K562 (cell line): ENCODE measurements at regions not wholly inside any gene's neighbourhood (a gene's known extent, or its start where the extent isn't known, plus 50 kb on each side); places are given as distances from the start of the nearest gene placed in this dataset.

Source experiments
- ATAC-seq: fragments of 200-7000 bp; cut with Tn5 transposase; 3 replicates; pipeline ENCODE4 v1.9.1; 2020; ENCODE audit warnings: moderate library complexity
- BruUV-seq: library from RNA; stranded (reverse); fragments of 400-500 nt; replicated peaks from 2 replicates; lab custom pipeline; 2021; lab: Mats Ljungman, UMichigan
- CTCF ChIA-PET: fragments of 300-600 bp; formaldehyde crosslinking; extraction: SDS; loops from one replicate; lab custom pipeline; 2021; ENCODE audit warnings: low intra/inter-chr PET ratio; lab: Yijun Ruan, JAX
- POLR2A ChIA-PET: fragments of 300-600, 350-650 bp; sonication (Branson Sonifier 250); formaldehyde crosslinking; extraction: SDS; loops from one replicate; lab custom pipeline; 2021; ENCODE audit warnings: antibody characterized with exemption, inconsistent platforms; lab: Yijun Ruan, JAX
- DNase-seq, 4 experiments: peaks; one replicate each; pipeline versions ENCODE4 v3.0.0 to v3.0.0-alpha.2; 2011 to 2018; ENCODE audit warnings: low spot score in 3 of 4, mixed read lengths in 3 of 4; ENCODE audit errors: extremely low read depth in 1 of 4
- FAIRE-seq: peaks from 2 replicates; lab custom pipeline; 2011; peaks lifted over from hg19 to GRCh38; lab: Jason Lieb, UNC
- H2AFZ ChIP-seq: 2 replicates; pipeline ENCODE4 v1.6.0; 2011; ENCODE audit warnings: low read depth, low read length, control low read depth, inconsistent platforms
- H3K27ac ChIP-seq: fragments of 200-600 bp; 3 replicates; pipeline ENCODE4 v1.8.0; 2011; ENCODE audit warnings: low read depth, mild to moderate bottlenecking, control low read depth, inconsistent platforms, low read length, moderate library complexity, mixed read lengths; ENCODE audit errors: extremely low read depth
- H3K27me3 ChIP-seq, 2 experiments: fragments of 300-600 bp in 1 of 2; 2 replicates in 1 of 2; 3 replicates in 1 of 2; pipeline versions ENCODE4 v1.6.0 to v1.8.0; 2011; ENCODE audit warnings: inconsistent platforms in 2 of 2, low read length in 2 of 2, mild to moderate bottlenecking in 1 of 2, mixed read lengths in 1 of 2, moderate library complexity in 1 of 2; ENCODE audit not compliant: control insufficient read depth in 2 of 2, insufficient read depth in 2 of 2
- H3K36me3 ChIP-seq: fragments of 300-600 bp; 3 replicates; pipeline ENCODE4 v1.8.0; 2011; ENCODE audit warnings: mild to moderate bottlenecking, low read length, inconsistent platforms; ENCODE audit not compliant: control insufficient read depth, insufficient read depth
- H3K4me1 ChIP-seq, 2 experiments: fragments of 200-600 bp in 1 of 2; replicated peaks in 1 of 2; 2 replicates in 1 of 2; 3 replicates in 1 of 2; pipeline versions ENCODE4 v1.5.1 to v1.8.0; 2011; ENCODE audit warnings: inconsistent platforms in 2 of 2, low read length in 2 of 2, mild to moderate bottlenecking in 1 of 2, mixed read lengths in 1 of 2, moderate library complexity in 1 of 2; ENCODE audit not compliant: control insufficient read depth in 2 of 2, insufficient read depth in 2 of 2
- H3K4me2 ChIP-seq: 2 replicates; pipeline ENCODE4 v1.6.1; 2011; ENCODE audit warnings: low read length, control low read depth, inconsistent platforms, mixed read lengths; ENCODE audit not compliant: insufficient read depth
- H3K4me3 ChIP-seq: fragments of 200-600 bp; sonication (generic), shearing (Covaris generic); 2 replicates; pipeline ENCODE4 v1.5.1; 2016; ENCODE audit warnings: control low read depth, inconsistent platforms
- H3K79me2 ChIP-seq: fragments of 200-600 bp; 3 replicates; pipeline ENCODE4 v1.8.0; 2011; ENCODE audit warnings: low read length, inconsistent platforms; ENCODE audit not compliant: control insufficient read depth, insufficient read depth
- H3K9ac ChIP-seq, 2 experiments: 2 replicates each; pipeline versions ENCODE4 v1.6.0 to v1.6.1; 2011; ENCODE audit warnings: low read depth in 2 of 2, low read length in 2 of 2, control low read depth in 1 of 2, inconsistent platforms in 1 of 2, mild to moderate bottlenecking in 1 of 2, mixed read lengths in 1 of 2; ENCODE audit not compliant: insufficient read depth in 1 of 2
- H3K9me1 ChIP-seq: one replicate; pipeline ENCODE4 v1.6.0; 2011; ENCODE audit warnings: inconsistent platforms, mild to moderate bottlenecking, low read length, moderate library complexity; ENCODE audit not compliant: control insufficient read depth, insufficient read depth
- H3K9me3 ChIP-seq: replicated peaks from 2 replicates; pipeline ENCODE4 v1.5.1; 2011; ENCODE audit warnings: low read depth, low read length, inconsistent platforms; ENCODE audit not compliant: control insufficient read depth, insufficient read depth
- H4K20me1 ChIP-seq: replicated peaks from 2 replicates; pipeline ENCODE4 v1.6.1; 2011; ENCODE audit warnings: low read length, inconsistent platforms, mixed read lengths; ENCODE audit not compliant: control insufficient read depth, insufficient read depth
- ARNT ChIP-seq, 2 experiments: fragments of 450-650 bp; IDR thresholded peaks; 2 replicates each; pipeline ENCODE4 v1.6.1; 2016; ENCODE audit warnings: mild to moderate bottlenecking in 1 of 2
- CREBBP ChIP-seq: IDR thresholded peaks from one replicate; pipeline ENCODE4 v1.6.1; 2012; ENCODE audit warnings: low read depth, mild to moderate bottlenecking, control low read depth, inconsistent platforms, low read length
- ESRRB ChIP-seq: fragments of 250-450 bp; sonication (Bioruptor Pico); IDR thresholded peaks from 2 replicates; pipeline ENCODE4 v1.5.0; 2020; ENCODE audit warnings: mild to moderate bottlenecking, moderate library complexity, borderline replicate concordance
- LCOR ChIP-seq: sonication (generic); formaldehyde crosslinking; IDR thresholded peaks from 2 replicates; pipeline ENCODE4 v1.8.0; 2022; ENCODE audit warnings: mild to moderate bottlenecking, missing genetic modification reagents
- NEUROD1 ChIP-seq: fragments of 150-350 bp; IDR thresholded peaks from 2 replicates; pipeline ENCODE4 v1.6.1; 2014; ENCODE audit warnings: borderline replicate concordance, low read length, low read depth; ENCODE audit not compliant: partially characterized antibody
- NR4A1 ChIP-seq, 2 experiments: fragments of 250-450 bp in 1 of 2; fragments of 450-650 bp in 1 of 2; sonication (Bioruptor Pico) in 1 of 2; IDR thresholded peaks; 2 replicates each; pipeline versions ENCODE4 v1.4.0 to v1.6.1; 2016 to 2020; ENCODE audit warnings: mild to moderate bottlenecking in 2 of 2, missing compliant biosample characterization in 1 of 2, missing genetic modification characterization in 1 of 2, moderate library complexity in 1 of 2
- OTX1 ChIP-seq: fragments of 450-650 bp; formaldehyde crosslinking; IDR thresholded peaks from 2 replicates; pipeline ENCODE4 v1.4.0; 2022; ENCODE audit warnings: mild to moderate bottlenecking
- RBM14 ChIP-seq: fragments of 200-400 bp; formaldehyde crosslinking; IDR thresholded peaks from 2 replicates; pipeline ENCODE4 v1.6.1; 2018; ENCODE audit warnings: low read depth, mild to moderate bottlenecking, low read length, moderate library complexity, borderline replicate concordance; ENCODE audit not compliant: insufficient read depth
- TARDBP ChIP-seq: fragments of 450-650 bp; IDR thresholded peaks from 2 replicates; pipeline ENCODE4 v1.6.1; 2016
- TCFL5 ChIP-seq: fragments of 250-450 bp; sonication (Bioruptor Pico); conservative IDR thresholded peaks from 2 replicates; pipeline ENCODE4 v1.6.1; 2021; ENCODE audit warnings: mild to moderate bottlenecking, moderate library complexity, matching md5 sums
- ZNF124 ChIP-seq: sonication (generic); formaldehyde crosslinking; IDR thresholded peaks from 2 replicates; pipeline ENCODE4 v1.8.1; 2022; ENCODE audit warnings: missing genetic modification reagents
- ZNF589 ChIP-seq: fragments of 200-800 bp; sonication (Bioruptor generic); IDR thresholded peaks from 2 replicates; pipeline ENCODE4 v1.6.1; 2016; ENCODE audit warnings: low read depth, missing genetic modification characterization, missing compliant biosample characterization
- WGBS: fragments of 100-300 bp; shearing (Covaris generic); methylation state at CpG from one replicate; pipeline ENCODE4 v1.1.6; 2016; ENCODE audit warnings: low coverage, mixed read lengths; ENCODE audit not compliant: insufficient coverage; ENCODE audit errors: missing lambda C conversion rate; 5-methylcytosine and 5-hydroxymethylcytosine counted together
- in situ Hi-C: fragments of 300-500 bp; cut with MboI; formaldehyde crosslinking; loops from 4 replicates; pipeline ENCODE4 v1.15.0; 2018; ENCODE audit warnings: inconsistent platforms, mixed read lengths
- intact Hi-C: fragments of 100-400 bp; cut with micrococcal nuclease; formaldehyde crosslinking; loops from 2 replicates; pipeline ENCODE4 v1.14.2; 2022
- TF ChIP-seq, protein P1 (sequence below): sonication (generic); formaldehyde crosslinking; IDR thresholded peaks from 2 replicates; pipeline ENCODE4 v1.8.0; 2022; ENCODE audit warnings: mild to moderate bottlenecking, missing genetic modification reagents

DNA sequence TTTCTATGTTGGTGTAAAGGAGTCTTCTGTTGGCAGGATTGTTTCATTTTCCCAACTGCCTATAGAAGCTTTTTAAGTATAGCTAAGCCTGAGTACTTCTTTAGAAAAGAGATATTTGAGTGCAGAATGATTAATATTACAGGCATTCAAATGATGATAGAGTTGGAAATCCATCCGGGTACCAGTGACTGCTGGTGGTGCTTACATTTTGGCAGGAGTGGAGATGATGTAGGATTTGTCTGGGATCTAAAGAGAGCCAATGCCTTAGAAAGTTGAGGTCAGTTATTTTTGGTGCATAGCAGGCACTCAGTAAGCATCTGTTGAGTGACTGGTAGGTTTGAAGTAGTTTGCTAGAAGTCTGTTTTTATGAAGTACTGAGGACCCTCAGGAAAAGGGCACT, 433.5 kb downstream of the DMAC1 start:
- Histone ChIP-seq H3K27me3 (no peaks in the 10 kb centered on the region), H4K20me1 (no peaks in the 10 kb centered on the region), H3K36me3 (no peaks in the 10 kb centered on the region), H3K9me3 (no peaks in the 10 kb centered on the region), H3K9ac (no peak overlapping the region), H3K27ac (no peak overlapping the region), H3K4me2 (no peak overlapping the region), H3K9me1 (no peaks in the 10 kb centered on the region), H2AFZ (no peak overlapping the region), H3K4me3 (no peak overlapping the region), H3K79me2 (no peaks in the 10 kb centered on the region), H3K4me1 (no peaks in the 10 kb centered on the region)
- DNase-seq (no peak), ATAC-seq (no peak), FAIRE-seq (no peak)
- WGBS, result 0% methylated on average over 1 of the region's 1 CpG
- intact Hi-C loops (no loop called here), in situ Hi-C loops (no loop called here)
- ChIA-PET POLR2A (no interaction called here), CTCF (no interaction called here)
- no TSS peak for BruUV-seq
- no peak for TF ChIP-seq NR4A1 (CRISPR knock-in tag; IDR thresholded peaks at IDR 0.05)
- no peak for TF ChIP-seq NR4A1 (tag; IDR thresholded peaks at IDR 0.05)
- no peak for TF ChIP-seq CREBBP
- no peak for TF ChIP-seq ZNF124 (CRISPR knock-in tag)

DNA sequence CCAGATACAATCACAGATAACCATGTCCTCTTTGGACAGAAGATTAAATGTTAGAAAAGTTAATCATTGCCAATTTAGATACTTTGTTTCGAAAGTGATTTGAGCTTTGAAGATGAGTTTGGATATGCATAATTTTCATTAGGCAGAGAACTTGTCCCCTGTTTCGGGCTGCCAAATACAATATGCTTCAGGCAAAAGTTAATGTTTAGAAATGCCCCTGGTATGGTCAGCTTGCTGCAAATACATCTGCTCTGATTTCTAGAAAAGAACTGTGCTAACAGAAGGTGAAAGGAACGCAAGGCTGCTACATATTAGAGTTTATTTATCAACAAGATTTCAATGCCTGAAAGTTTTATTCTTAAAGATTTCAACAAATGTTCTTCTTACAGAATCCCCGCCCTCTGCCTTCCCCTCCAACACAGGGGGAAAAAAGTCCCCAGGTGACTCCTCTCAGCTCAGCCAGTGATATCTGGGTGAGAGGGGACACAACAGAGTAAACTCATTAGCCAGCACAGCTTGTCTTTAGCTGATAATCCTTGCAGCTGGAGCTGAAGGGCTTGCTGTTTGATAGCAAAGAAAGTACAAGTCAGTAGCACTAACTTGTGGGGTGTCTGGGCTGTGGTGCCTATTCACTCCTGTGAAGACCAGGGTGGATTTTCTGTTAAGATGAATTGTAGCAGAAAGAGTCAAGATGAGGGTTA, 435.7 kb downstream of the DMAC1 start:
- no peaks in the 10 kb centered on the region for H3K9me3 ChIP-seq
- no peaks in the 10 kb centered on the region for H3K27me3 ChIP-seq
- no peak for FAIRE-seq
- no peaks in the 10 kb centered on the region for H4K20me1 ChIP-seq
- no peak overlapping the region for H3K4me3 ChIP-seq
- no peak overlapping the region for H2AFZ ChIP-seq
- intact Hi-C loops, result no loop called here
- H3K9me1 ChIP-seq, result no peaks in the 10 kb centered on the region
- 0% methylated on average over 4 of the region's 4 CpGs for WGBS
- H3K4me1 ChIP-seq, result no peaks in the 10 kb centered on the region
- no peak for DNase-seq
- no TSS peak for BruUV-seq
- in situ Hi-C loops, result no loop called here
- no peak overlapping the region for H3K4me2 ChIP-seq
- CTCF ChIA-PET, result no interaction called here
- POLR2A ChIA-PET, result interaction anchor here (0.6 kb wide), 1 partner anchor 96 kb away, joined by 3 read pairs; no protein-coding TSS in a partner anchor
- no peak overlapping the region for H3K9ac ChIP-seq
- H3K79me2 ChIP-seq, result no peaks in the 10 kb centered on the region
- ATAC-seq, result no peak
- TF ChIP-seq OTX1 (CRISPR knock-in tag), result no peak
- no peak for TF ChIP-seq ARNT (IDR thresholded peaks at IDR 0.05)
- no peak for TF ChIP-seq RBM14
- no peak for TF ChIP-seq TCFL5 (CRISPR knock-in tag)
- no peak for TF ChIP-seq TARDBP
- TF ChIP-seq ZNF589, result no peak
- no peak for TF ChIP-seq LCOR (CRISPR knock-in tag)
- no peak for TF ChIP-seq NEUROD1
- no peak for TF ChIP-seq ESRRB (CRISPR knock-in tag)
- TF ChIP-seq, protein P1, sequence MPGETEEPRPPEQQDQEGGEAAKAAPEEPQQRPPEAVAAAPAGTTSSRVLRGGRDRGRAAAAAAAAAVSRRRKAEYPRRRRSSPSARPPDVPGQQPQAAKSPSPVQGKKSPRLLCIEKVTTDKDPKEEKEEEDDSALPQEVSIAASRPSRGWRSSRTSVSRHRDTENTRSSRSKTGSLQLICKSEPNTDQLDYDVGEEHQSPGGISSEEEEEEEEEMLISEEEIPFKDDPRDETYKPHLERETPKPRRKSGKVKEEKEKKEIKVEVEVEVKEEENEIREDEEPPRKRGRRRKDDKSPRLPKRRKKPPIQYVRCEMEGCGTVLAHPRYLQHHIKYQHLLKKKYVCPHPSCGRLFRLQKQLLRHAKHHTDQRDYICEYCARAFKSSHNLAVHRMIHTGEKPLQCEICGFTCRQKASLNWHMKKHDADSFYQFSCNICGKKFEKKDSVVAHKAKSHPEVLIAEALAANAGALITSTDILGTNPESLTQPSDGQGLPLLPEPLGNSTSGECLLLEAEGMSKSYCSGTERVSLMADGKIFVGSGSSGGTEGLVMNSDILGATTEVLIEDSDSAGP, result no peak
- TF ChIP-seq, all 486 proteins: peak for 0
- Histone ChIP-seq H3K27ac (no peak overlapping the region), H3K36me3 (no peaks in the 10 kb centered on the region)
